OCI-LY1 (cell line): ENCODE measurements at regions not wholly inside any gene's neighbourhood (a gene's known extent, or its start where the extent isn't known, plus 50 kb on each side); places are given as distances from the start of the nearest gene placed in this dataset.

Source experiments
- CTCF ChIP-seq: fragments of 200-600 bp; sonication (generic), shearing (Covaris generic); IDR thresholded peaks from 2 replicates; pipeline ENCODE4 v1.5.1; 2017; ENCODE audit warnings: mild to moderate bottlenecking, antibody characterized with exemption, low read length, moderate library complexity, mixed read lengths
- EZH2 ChIP-seq: fragments of 200-600 bp; sonication (generic), shearing (Covaris generic); IDR thresholded peaks from 2 replicates; pipeline ENCODE4 v1.8.0; 2017; ENCODE audit warnings: borderline replicate concordance, mixed run types, mild to moderate bottlenecking, antibody characterized with exemption, low read length, moderate library complexity, mixed read lengths

DNA sequence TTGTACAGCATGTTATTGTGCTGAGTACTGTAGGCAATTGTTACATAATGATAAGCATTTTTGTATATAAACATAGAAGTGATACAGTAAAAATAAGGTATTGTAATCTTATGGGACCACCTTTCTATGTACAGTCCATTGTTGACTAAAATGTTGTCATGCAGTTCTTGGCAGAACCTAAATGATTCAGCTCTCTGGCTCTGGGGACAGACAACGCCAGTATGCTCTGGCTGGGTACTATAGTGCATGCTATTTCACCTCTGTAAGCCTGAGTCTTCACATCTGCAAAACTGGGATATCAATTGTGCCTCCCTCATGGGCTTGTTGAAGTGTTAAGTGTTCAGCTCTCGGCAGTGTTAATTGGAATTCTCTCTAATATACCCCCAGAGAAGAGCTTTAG lies 674.3 kb downstream of the INHBA start:
- TF ChIP-seq EZH2 (no peak), CTCF (no peak)
